Transverse colon (tissue), 4 donors: ENCODE measurements at regions not wholly inside any gene's neighbourhood (a gene's known extent, or its start where the extent isn't known, plus 50 kb on each side); places are given as distances from the start of the nearest gene placed in this dataset.

Experiments used
- DNase-seq: peaks from one replicate; pipeline ENCODE4 v3.0.0-alpha.2; 2019
- H3K27ac ChIP-seq, 4 donors: fragments of 200-600 bp; sonication (generic); 2 replicates each; pipeline ENCODE4 v1.5.1; 2016 to 2018; ENCODE audit warnings: inconsistent platforms in 4 of 4
- H3K27me3 ChIP-seq: fragments of 200-600 bp; sonication (generic); 2 replicates; pipeline ENCODE4 v1.5.1; 2017; ENCODE audit warnings: inconsistent platforms
- H3K36me3 ChIP-seq, 4 donors: fragments of 200-600 bp; sonication (generic); 2 replicates each; pipeline ENCODE4 v1.5.1; 2017 to 2019; ENCODE audit warnings: inconsistent platforms in 4 of 4
- H3K4me1 ChIP-seq, 4 donors: fragments of 200-600 bp; sonication (generic); 2 replicates each; pipeline ENCODE4 v1.5.1; 2017 to 2020; ENCODE audit warnings: inconsistent platforms in 4 of 4
- H3K4me3 ChIP-seq, 4 donors: fragments of 200-600 bp; sonication (generic); 1 replicate in 1 of 4; 2 replicates in 3 of 4; pipeline versions ENCODE4 v1.5.1 to v1.6.1; 2017 to 2019; ENCODE audit warnings: inconsistent platforms in 4 of 4
- H3K9me3 ChIP-seq, 2 donors: fragments of 200-600 bp; sonication (generic); 2 replicates each; pipeline ENCODE4 v1.5.1; 2017 to 2019; ENCODE audit warnings: inconsistent platforms in 2 of 2
- EP300 ChIP-seq: sonication (generic); formaldehyde crosslinking; IDR thresholded peaks from one replicate; pipeline ENCODE4 v1.6.1; 2017; ENCODE audit warnings: antibody characterized with exemption, low read depth
- POLR2A ChIP-seq: fragments of 450-650 bp; IDR thresholded peaks from one replicate; pipeline ENCODE4 v1.6.1; 2016; ENCODE audit warnings: antibody characterized with exemption, mild to moderate bottlenecking, moderate library complexity
- POLR2AphosphoS5 ChIP-seq, 3 donors: sonication (generic); formaldehyde crosslinking; IDR thresholded peaks; one replicate each; pipeline ENCODE4 v1.6.1; 2016; ENCODE audit warnings: antibody characterized with exemption in 3 of 3
- WGBS, 2 donors: methylation state at CpG; one replicate each; pipeline ENCODE4 v1.1.5; 2018; ENCODE audit warnings: low coverage in 1 of 2; 5-methylcytosine and 5-hydroxymethylcytosine counted together
- in situ Hi-C, 4 donors: fragments of 200-750 bp; cut with MboI; loops; one replicate each; pipeline versions ENCODE4 v1.15.0 to v1.15.1; 2017; ENCODE audit warnings: low sequenced_read_pairs in 3 of 4, low pct_ligation_motif_present in 1 of 4, low pct_unique_long_range_greater_than_20kb in 1 of 4
- intact Hi-C: fragments of 100-400 bp; cut with DNase I; formaldehyde crosslinking; loops from one replicate; pipeline ENCODE4 v1.15.1; 2023; ENCODE audit warnings: low total_unique reads
- TF ChIP-seq, protein P1 (sequence below), 5 experiments: fragments of 200-600 bp in 3 of 5; fragments of 450-650 bp in 2 of 5; sonication (generic) in 3 of 5; IDR thresholded peaks; 1 replicate in 2 of 5; 2 replicates in 3 of 5; pipeline ENCODE4 v1.5.1; 2016 to 2017; ENCODE audit warnings: antibody characterized with exemption in 5 of 5, inconsistent platforms in 3 of 5, mild to moderate bottlenecking in 2 of 5, moderate library complexity in 1 of 5

GRCh38 chr12:105455261-105455660, 124.8 kb downstream of the C12orf75 start:
- no peak for DNase-seq
- no peak overlapping the region for H3K27ac ChIP-seq
- in situ Hi-C loops, result no loop called here

DNA sequence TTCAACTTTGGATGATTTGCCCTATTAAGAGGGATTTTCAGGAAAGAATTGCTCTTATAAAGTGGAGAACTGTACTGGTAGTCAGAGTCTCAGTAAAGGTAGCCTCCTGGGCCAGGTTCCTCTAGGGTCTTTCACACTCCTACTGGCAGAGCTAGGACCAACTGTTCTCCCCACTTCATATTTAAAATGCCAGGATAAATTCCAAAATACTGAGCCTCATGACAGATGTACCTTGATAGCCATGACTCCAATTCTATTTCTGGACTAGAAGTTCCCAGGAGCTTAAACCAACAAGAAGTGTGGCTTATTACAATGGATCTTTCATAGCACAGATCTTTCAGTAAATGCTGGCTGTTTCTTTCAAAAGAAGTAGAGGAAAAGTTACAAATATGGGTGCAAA, 126.5 kb downstream of the C12orf75 start:
- in situ Hi-C loops, result no loop called here
- DNase-seq, result no peak

More at GRCh38 chr12:105455261-105455660, 124.8 kb downstream of the C12orf75 start:
- Histone ChIP-seq H3K9me3 (no peaks in the 10 kb centered on the region), H3K27me3 (peaks cover 4% of the 10 kb centered on the region), H3K4me1 (no peaks in the 10 kb centered on the region), H3K36me3 (no peaks in the 10 kb centered on the region), H3K4me3 (no peak overlapping the region)
- 95% methylated on average over 3 of the region's 3 CpGs; no CpG with 5 or more reads in 1 of the 2 donors for WGBS, 2 donors
- intact Hi-C loops, result no loop called here
- TF ChIP-seq POLR2A (no peak), EP300 (no peak), POLR2AphosphoS5 (IDR thresholded peaks at IDR 0.05) (no peak)
- TF ChIP-seq, protein P1, sequence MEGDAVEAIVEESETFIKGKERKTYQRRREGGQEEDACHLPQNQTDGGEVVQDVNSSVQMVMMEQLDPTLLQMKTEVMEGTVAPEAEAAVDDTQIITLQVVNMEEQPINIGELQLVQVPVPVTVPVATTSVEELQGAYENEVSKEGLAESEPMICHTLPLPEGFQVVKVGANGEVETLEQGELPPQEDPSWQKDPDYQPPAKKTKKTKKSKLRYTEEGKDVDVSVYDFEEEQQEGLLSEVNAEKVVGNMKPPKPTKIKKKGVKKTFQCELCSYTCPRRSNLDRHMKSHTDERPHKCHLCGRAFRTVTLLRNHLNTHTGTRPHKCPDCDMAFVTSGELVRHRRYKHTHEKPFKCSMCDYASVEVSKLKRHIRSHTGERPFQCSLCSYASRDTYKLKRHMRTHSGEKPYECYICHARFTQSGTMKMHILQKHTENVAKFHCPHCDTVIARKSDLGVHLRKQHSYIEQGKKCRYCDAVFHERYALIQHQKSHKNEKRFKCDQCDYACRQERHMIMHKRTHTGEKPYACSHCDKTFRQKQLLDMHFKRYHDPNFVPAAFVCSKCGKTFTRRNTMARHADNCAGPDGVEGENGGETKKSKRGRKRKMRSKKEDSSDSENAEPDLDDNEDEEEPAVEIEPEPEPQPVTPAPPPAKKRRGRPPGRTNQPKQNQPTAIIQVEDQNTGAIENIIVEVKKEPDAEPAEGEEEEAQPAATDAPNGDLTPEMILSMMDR (IDR thresholded peaks at IDR 0.05), result no peak

DNA sequence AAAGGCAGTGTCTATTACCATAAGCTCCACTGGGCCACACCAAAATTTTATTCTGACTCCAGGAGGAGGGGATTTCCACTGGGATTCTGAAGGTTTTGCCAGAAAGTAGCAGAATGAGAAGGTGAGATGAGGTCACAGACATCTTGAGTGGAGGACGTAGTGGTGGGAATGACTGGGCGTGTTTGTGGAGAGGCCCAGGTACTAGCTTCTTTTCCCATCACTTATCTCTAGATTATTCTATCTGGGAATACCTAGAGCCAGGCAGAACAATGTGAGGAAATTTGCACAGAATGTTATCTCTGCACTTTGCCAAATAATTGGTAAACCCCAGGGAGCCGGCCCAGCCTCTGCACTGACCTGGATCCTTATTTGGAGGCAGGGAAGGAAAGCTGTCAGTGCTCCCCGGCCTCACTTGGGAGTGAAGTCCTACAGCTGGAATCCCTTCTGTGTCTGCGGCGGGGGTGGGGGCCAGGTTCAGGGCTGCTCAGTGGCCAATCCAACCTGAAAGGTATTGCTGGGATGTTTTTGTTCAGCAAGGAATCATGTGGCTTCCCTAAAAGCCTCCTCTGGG, 129.4 kb downstream of the C12orf75 start:
- Histone ChIP-seq H3K27me3 (peaks cover 4% of the 10 kb centered on the region), H3K4me3 (no peak overlapping the region), H3K9me3 (no peaks in the 10 kb centered on the region), H3K36me3 (no peaks in the 10 kb centered on the region), H3K4me1 (no peaks in the 10 kb centered on the region), H3K27ac (no peak overlapping the region)
- in situ Hi-C loops (no loop called here), intact Hi-C loops (no loop called here)
- DNase-seq, result no peak
- TF ChIP-seq POLR2A, result no peak
- no peak for TF ChIP-seq EP300
- TF ChIP-seq POLR2AphosphoS5 (IDR thresholded peaks at IDR 0.05), result no peak
- TF ChIP-seq, protein P1 (IDR thresholded peaks at IDR 0.05), result no peak
- 75% methylated on average over 6 of the region's 6 CpGs; no CpG with 5 or more reads in 1 of the 2 donors for WGBS, 2 donors

More for the DNA sequence above, 126.5 kb downstream of the C12orf75 start:
- Histone ChIP-seq H3K27me3 (peaks cover 4% of the 10 kb centered on the region), H3K4me1 (no peaks in the 10 kb centered on the region), H3K27ac (no peak overlapping the region), H3K9me3 (no peaks in the 10 kb centered on the region), H3K36me3 (no peaks in the 10 kb centered on the region), H3K4me3 (no peak overlapping the region)
- intact Hi-C loops, result no loop called here
- TF ChIP-seq POLR2AphosphoS5 (IDR thresholded peaks at IDR 0.05) (no peak), EP300 (no peak), POLR2A (no peak)
- TF ChIP-seq, protein P1 (IDR thresholded peaks at IDR 0.05), result no peak

GRCh38 chr12:105461271-105461943, 130.9 kb downstream of the C12orf75 start:
- H3K27ac ChIP-seq, result no peak overlapping the region
- no peaks in the 10 kb centered on the region for H3K4me1 ChIP-seq
- no peak overlapping the region for H3K4me3 ChIP-seq
- no peak for TF ChIP-seq EP300
- TF ChIP-seq POLR2AphosphoS5 (IDR thresholded peaks at IDR 0.05), result no peak
- TF ChIP-seq, protein P1 (IDR thresholded peaks at IDR 0.05), result no peak
- no peak for TF ChIP-seq POLR2A
- H3K36me3 ChIP-seq, result no peaks in the 10 kb centered on the region
- in situ Hi-C loops (no loop called here), intact Hi-C loops (no loop called here)
- no peak for DNase-seq
- 76 to 77% methylated on average over 3 to 4 of the region's 4 CpGs for WGBS, 2 donors
- peaks cover 4% of the 10 kb centered on the region for H3K27me3 ChIP-seq
- no peaks in the 10 kb centered on the region for H3K9me3 ChIP-seq
